PC-9 (cell line): ENCODE measurements at regions not wholly inside any gene's neighbourhood (a gene's known extent, or its start where the extent isn't known, plus 50 kb on each side); places are given as distances from the start of the nearest gene placed in this dataset.
"Not testable (repeated sequence)": the region's sequence is repeated elsewhere in the genome, so short reads cannot be mapped to it uniquely, and the experiment has no call there.

Experiments used
- BruUV-seq: library from RNA; stranded (reverse); fragments of 400-500 nt; replicated peaks from 2 replicates; lab custom pipeline; 2021; lab: Mats Ljungman, UMichigan
- CTCF ChIA-PET: fragments of 300-600 bp; sonication (Branson Sonifier 250); formaldehyde crosslinking; loops from one replicate; lab custom pipeline; 2022; ENCODE audit warnings: antibody characterized with exemption; lab: Charles Lee
- POLR2A ChIA-PET: fragments of 300-600 bp; sonication (Branson Sonifier 250); formaldehyde crosslinking; loops from one replicate; lab custom pipeline; 2022; ENCODE audit warnings: antibody characterized with exemption; ENCODE audit not compliant: unreplicated experiment; lab: Charles Lee
- DNase-seq, 2 experiments: peaks; one replicate each; pipeline versions ENCODE4 v3.0.0 to v3.0.0-alpha.2; 2015 to 2022; ENCODE audit warnings: mixed read lengths in 1 of 2
- H2AFZ ChIP-seq: fragments of 200-600 bp; sonication (generic); 2 replicates; pipeline ENCODE4 v1.8.1; 2017; ENCODE audit warnings: antibody characterized with exemption
- H3F3A ChIP-seq: fragments of 200-600 bp; sonication (generic); 2 replicates; pipeline ENCODE4 v1.8.1; 2017; ENCODE audit warnings: antibody characterized with exemption, mild to moderate bottlenecking, low read depth; ENCODE audit not compliant: insufficient read depth
- H3K27ac ChIP-seq: fragments of 200-600 bp; sonication (generic); 2 replicates; pipeline ENCODE4 v1.6.1; 2016; ENCODE audit warnings: mixed run types
- H3K27me3 ChIP-seq: fragments of 200-600 bp; sonication (generic); 2 replicates; pipeline ENCODE4 v1.6.1; 2016; ENCODE audit warnings: low read depth, mixed run types; ENCODE audit not compliant: insufficient read depth
- H3K36me3 ChIP-seq: fragments of 200-600 bp; sonication (generic); 2 replicates; pipeline ENCODE4 v1.6.1; 2016; ENCODE audit warnings: low read depth, mixed run types
- H3K4me1 ChIP-seq: fragments of 200-600 bp; sonication (generic); replicated peaks from 2 replicates; pipeline ENCODE4 v1.6.1; 2016; ENCODE audit warnings: mixed run types; ENCODE audit not compliant: insufficient read depth
- H3K4me2 ChIP-seq: fragments of 200-600 bp; sonication (generic); 2 replicates; pipeline ENCODE4 v1.6.1; 2017; ENCODE audit warnings: mixed run types
- H3K4me3 ChIP-seq: fragments of 200-600 bp; sonication (generic); 2 replicates; pipeline ENCODE4 v1.6.1; 2016; ENCODE audit warnings: mixed run types
- H3K79me2 ChIP-seq: fragments of 200-600 bp; sonication (generic); 2 replicates; pipeline ENCODE4 v1.6.1; 2017; ENCODE audit warnings: low read depth, mixed run types
- H3K9me2 ChIP-seq: fragments of 200-600 bp; sonication (generic); 2 replicates; pipeline ENCODE4 v1.8.1; 2017; ENCODE audit warnings: mild to moderate bottlenecking; ENCODE audit not compliant: insufficient read depth
- H3K9me3 ChIP-seq: fragments of 200-600 bp; sonication (generic); 2 replicates; pipeline ENCODE4 v1.8.1; 2016; ENCODE audit warnings: low read depth; ENCODE audit not compliant: insufficient read depth
- H4K20me1 ChIP-seq: fragments of 200-600 bp; sonication (generic); 2 replicates; pipeline ENCODE4 v1.8.1; 2017; ENCODE audit not compliant: insufficient read depth
- CTCF ChIP-seq: fragments of 200-600 bp; sonication (generic); conservative IDR thresholded peaks from 2 replicates; pipeline ENCODE4 v1.6.1; 2017; ENCODE audit warnings: mixed run types, antibody characterized with exemption, mild to moderate bottlenecking, moderate library complexity
- EZH2 ChIP-seq: fragments of 200-600 bp; sonication (generic); IDR thresholded peaks from 2 replicates; pipeline ENCODE4 v1.8.0; 2017; ENCODE audit warnings: antibody characterized with exemption, low read depth
- intact Hi-C: fragments of 100-400 bp; cut with micrococcal nuclease; formaldehyde crosslinking; loops from one replicate; pipeline ENCODE4 v1.10.0; 2022; ENCODE audit not compliant: unreplicated experiment

- Histone ChIP-seq H3K9me3 (no peaks in the 10 kb centered on the region), H4K20me1 (no peaks in the 10 kb centered on the region), H3K4me1 (peaks cover 39% of the 10 kb centered on the region), H3K9me2 (no peaks in the 10 kb centered on the region), H3K79me2 (no peaks in the 10 kb centered on the region), H2AFZ (no peak overlapping the region), H3F3A (peaks cover 25% of the 10 kb centered on the region; the same call in 1 of the 2 replicates), H3K27me3 (no peaks in the 10 kb centered on the region), H3K4me3 (no peak overlapping the region), H3K4me2 (no peak overlapping the region), H3K27ac (no peak overlapping the region), H3K36me3 (no peaks in the 10 kb centered on the region)
- ChIA-PET POLR2A (interaction anchor here (0.7 kb wide), 1 partner anchor 18 kb away, joined by 3 read pairs; no protein-coding TSS in a partner anchor), CTCF (interaction anchor here (0.6 to 0.8 kb wide), 2 partner anchors 16 to 718 kb away, joined by 3 read pairs; no protein-coding TSS in a partner anchor)
- intact Hi-C loops = no loop called here
- DNase-seq = no peak
- no TSS peak for BruUV-seq
- no peak for TF ChIP-seq CTCF
- TF ChIP-seq EZH2 = no peak
Measured at GRCh38 chr5:142242272-142242671, 82.5 kb downstream of the SPRY4 start.

- Histone ChIP-seq H3K27ac (peak overlapping the region; percentile 64), H3K4me2 (peak overlapping the region; percentile 49), H3K36me3 (no peaks in the 10 kb centered on the region), H2AFZ (no peak overlapping the region), H3K4me3 (no peak overlapping the region), H3K79me2 (no peaks in the 10 kb centered on the region), H4K20me1 (no peaks in the 10 kb centered on the region), H3K27me3 (no peaks in the 10 kb centered on the region), H3K4me1 (peaks cover 41% of the 10 kb centered on the region), H3F3A (peaks cover 25% of the 10 kb centered on the region; the same call in 1 of the 2 replicates), H3K9me2 (no peaks in the 10 kb centered on the region), H3K9me3 (no peaks in the 10 kb centered on the region)
- ChIA-PET POLR2A (no interaction called here), CTCF (interaction anchor here (0.6 kb wide), 1 partner anchor 24 kb away, joined by 5 read pairs; no protein-coding TSS in a partner anchor)
- TF ChIP-seq EZH2 (no peak), CTCF (no peak)
- intact Hi-C loops = loop anchor here (5.0 kb wide), 1 partner anchor 308 kb away; no protein-coding TSS in a partner anchor
- DNase-seq = peak; percentile 23 to 96
- no TSS peak for BruUV-seq
Measured at GRCh38 chr5:142239394-142240159, 85.2 kb downstream of the SPRY4 start.

GRCh38 chr5:142237707-142238106 is 87.1 kb downstream of the SPRY4 start:
- H3K27me3 ChIP-seq = no peaks in the 10 kb centered on the region

GRCh38 chr5:142236673-142237290 is 88.0 kb downstream of the SPRY4 start:
- Histone ChIP-seq H3K4me1 (peaks cover 51% of the 10 kb centered on the region), H3F3A (peaks cover 22% of the 10 kb centered on the region; the same call in 1 of the 2 replicates)
- CTCF ChIA-PET, H3K36me3 ChIP-seq, BruUV-seq, DNase-seq, H3K9me2 ChIP-seq, H3K9me3 ChIP-seq, H3K4me3 ChIP-seq, H3K79me2 ChIP-seq, H3K27ac ChIP-seq, H3K27me3 ChIP-seq, H2AFZ ChIP-seq, H4K20me1 ChIP-seq, H3K4me2 ChIP-seq: not testable (repeated sequence)
- intact Hi-C loops = loop anchor here (5.0 kb wide), 1 partner anchor 311 kb away; no protein-coding TSS in a partner anchor
- POLR2A ChIA-PET = interaction anchor here (0.6 kb wide), 1 partner anchor 407 kb away, joined by 3 read pairs; no protein-coding TSS in a partner anchor

More at GRCh38 chr5:142237707-142238106, 87.1 kb downstream of the SPRY4 start:
- H3F3A ChIP-seq = peaks cover 22% of the 10 kb centered on the region; the same call in 1 of the 2 replicates
- ChIA-PET CTCF (interaction anchor here (0.6 kb wide), 1 partner anchor 240 kb away, joined by 3 read pairs; no protein-coding TSS in a partner anchor), POLR2A (no interaction called here)
- intact Hi-C loops = loop anchor here (5.0 kb wide), 1 partner anchor 310 kb away; no protein-coding TSS in a partner anchor
- H3K36me3 ChIP-seq = no peaks in the 10 kb centered on the region
- no peaks in the 10 kb centered on the region for H3K9me2 ChIP-seq
- no peak overlapping the region for H2AFZ ChIP-seq
- H3K27ac ChIP-seq = no peak overlapping the region
- no peaks in the 10 kb centered on the region for H3K9me3 ChIP-seq
- H3K4me1 ChIP-seq = peaks cover 51% of the 10 kb centered on the region
- TF ChIP-seq EZH2 (no peak), CTCF (no peak)
- no peak overlapping the region for H3K4me3 ChIP-seq
- no peaks in the 10 kb centered on the region for H4K20me1 ChIP-seq
- no peak for DNase-seq
- H3K4me2 ChIP-seq = no peak overlapping the region
- H3K79me2 ChIP-seq = no peaks in the 10 kb centered on the region
- BruUV-seq = no TSS peak
